Kidney (tissue), 13 donors: ENCODE measurements at regions not wholly inside any gene's neighbourhood (a gene's known extent, or its start where the extent isn't known, plus 50 kb on each side); places are given as distances from the start of the nearest gene placed in this dataset.
A peak's percentile ranks its signal among the peaks of the same experiment; 100 is the strongest.

Experiments
- DNase-seq, 5 donors: peaks; one replicate each; pipeline ENCODE4 v3.0.0-alpha.2; 2013 to 2020
- FAIRE-seq: peaks from 2 replicates; lab custom pipeline; 2012; peaks lifted over from hg19 to GRCh38; lab: Jason Lieb, UNC
- H3K27ac ChIP-seq, 2 donors: one replicate each; pipeline ENCODE4 v1.7.0; 2013; ENCODE audit warnings: low read depth in 2 of 2, low read length in 2 of 2, inconsistent platforms in 1 of 2
- H3K27me3 ChIP-seq: one replicate; pipeline ENCODE4 v1.7.1; 2013; ENCODE audit warnings: low read length, inconsistent platforms; ENCODE audit not compliant: control insufficient read depth, insufficient read depth
- H3K36me3 ChIP-seq, 3 donors: one replicate each; pipeline versions ENCODE4 v1.7.0 to v1.7.1; 2013; ENCODE audit warnings: low read length in 3 of 3, control low read depth in 1 of 3, inconsistent platforms in 1 of 3; ENCODE audit not compliant: insufficient read depth in 3 of 3, control insufficient read depth in 2 of 3
- H3K4me1 ChIP-seq, 3 donors: one replicate each; pipeline versions ENCODE4 v1.7.0 to v1.7.1; 2013; ENCODE audit warnings: low read length in 3 of 3, inconsistent platforms in 1 of 3, low read depth in 1 of 3; ENCODE audit not compliant: control insufficient read depth in 2 of 3, insufficient read depth in 2 of 3
- H3K4me3 ChIP-seq, 3 donors: one replicate each; pipeline versions ENCODE4 v1.7.0 to v1.8.1; 2013; ENCODE audit warnings: low read length in 3 of 3, control low read depth in 1 of 3, inconsistent platforms in 1 of 3
- H3K9ac ChIP-seq, 3 donors: one replicate each; pipeline versions ENCODE4 v1.7.0 to v1.7.1; 2013; ENCODE audit warnings: low read length in 3 of 3, control low read depth in 1 of 3, inconsistent platforms in 1 of 3
- H3K9me3 ChIP-seq, 3 donors: one replicate each; pipeline versions ENCODE4 v1.7.0 to v1.7.1; 2013; ENCODE audit warnings: low read length in 3 of 3, control low read depth in 1 of 3, inconsistent platforms in 1 of 3; ENCODE audit not compliant: control insufficient read depth in 2 of 3, insufficient read depth in 1 of 3
- intact Hi-C: fragments of 100-400 bp; cut with DNase I; formaldehyde crosslinking; loops from one replicate; pipeline ENCODE4 v1.11.1; 2022
- TF ChIP-seq, protein P1 (sequence below): IDR thresholded peaks from 3 replicates; pipeline ENCODE4 v1.5.1; 2012; ENCODE audit warnings: mild to moderate bottlenecking, moderate library complexity, borderline replicate concordance; ENCODE audit not compliant: insufficient read depth; ENCODE audit errors: extremely low read depth
- donor health status: control.
- donor health status: control.
- donor health status: control.
- donor health status: control.
- donor health status: control.
- donor health status: DM: yes; HTN: yes; CAD: no.
- donor health status: Normal renal cell carcinoma (clear cell type).

DNA sequence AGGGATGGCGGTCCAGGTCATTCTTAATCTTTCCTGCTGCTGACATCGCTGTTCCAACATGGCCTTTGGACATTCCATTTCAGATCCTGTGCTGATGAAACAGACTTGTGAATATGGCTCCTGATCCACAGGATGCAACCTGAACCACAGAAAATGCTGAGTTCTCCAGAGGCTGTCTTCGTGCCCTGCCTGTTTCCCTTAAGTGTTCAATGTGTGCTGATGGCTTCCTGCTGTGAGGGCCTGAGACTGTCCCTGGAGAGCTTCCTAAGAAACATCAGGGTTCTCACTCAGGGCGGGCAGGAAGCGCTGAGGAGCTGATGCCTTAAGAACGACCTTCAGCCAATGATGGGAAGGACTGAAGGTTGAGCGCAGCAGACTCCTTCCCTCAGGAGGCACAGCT lies 909.4 kb downstream of the UQCRFS1 start:
- TF ChIP-seq, protein P1, sequence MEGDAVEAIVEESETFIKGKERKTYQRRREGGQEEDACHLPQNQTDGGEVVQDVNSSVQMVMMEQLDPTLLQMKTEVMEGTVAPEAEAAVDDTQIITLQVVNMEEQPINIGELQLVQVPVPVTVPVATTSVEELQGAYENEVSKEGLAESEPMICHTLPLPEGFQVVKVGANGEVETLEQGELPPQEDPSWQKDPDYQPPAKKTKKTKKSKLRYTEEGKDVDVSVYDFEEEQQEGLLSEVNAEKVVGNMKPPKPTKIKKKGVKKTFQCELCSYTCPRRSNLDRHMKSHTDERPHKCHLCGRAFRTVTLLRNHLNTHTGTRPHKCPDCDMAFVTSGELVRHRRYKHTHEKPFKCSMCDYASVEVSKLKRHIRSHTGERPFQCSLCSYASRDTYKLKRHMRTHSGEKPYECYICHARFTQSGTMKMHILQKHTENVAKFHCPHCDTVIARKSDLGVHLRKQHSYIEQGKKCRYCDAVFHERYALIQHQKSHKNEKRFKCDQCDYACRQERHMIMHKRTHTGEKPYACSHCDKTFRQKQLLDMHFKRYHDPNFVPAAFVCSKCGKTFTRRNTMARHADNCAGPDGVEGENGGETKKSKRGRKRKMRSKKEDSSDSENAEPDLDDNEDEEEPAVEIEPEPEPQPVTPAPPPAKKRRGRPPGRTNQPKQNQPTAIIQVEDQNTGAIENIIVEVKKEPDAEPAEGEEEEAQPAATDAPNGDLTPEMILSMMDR, result no peak
- no peaks in the 10 kb centered on the region for H3K36me3 ChIP-seq
- H3K27ac ChIP-seq, result no peak overlapping the region
- no peak for FAIRE-seq
- no peaks in the 10 kb centered on the region for H3K9me3 ChIP-seq
- no peak overlapping the region for H3K4me3 ChIP-seq
- H3K9ac ChIP-seq, result no peak overlapping the region
- no peaks in the 10 kb centered on the region for H3K27me3 ChIP-seq
- no peak for DNase-seq
- no peaks in the 10 kb centered on the region for H3K4me1 ChIP-seq
- intact Hi-C loops, result no loop called here

DNA sequence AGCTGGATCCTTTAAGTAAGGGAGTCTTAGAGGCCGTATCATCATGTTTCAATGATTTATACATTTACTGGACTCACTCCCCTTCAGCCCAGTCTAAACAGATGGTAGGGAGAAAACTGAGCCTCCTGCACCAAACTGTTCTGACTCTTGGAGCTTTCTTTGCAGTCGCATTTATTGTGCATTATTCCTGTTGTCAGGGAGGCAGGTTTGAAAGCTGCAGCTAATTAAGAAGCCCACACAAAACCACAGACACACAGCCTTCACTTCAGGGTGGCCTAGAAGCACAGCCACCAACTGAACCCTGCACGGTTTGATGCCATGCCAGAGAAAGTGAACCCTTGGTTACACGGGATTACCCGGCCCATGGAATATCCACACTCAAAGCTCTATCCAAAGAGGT lies 911.0 kb downstream of the UQCRFS1 start:
- intact Hi-C loops, result no loop called here
- no peaks in the 10 kb centered on the region for H3K9me3 ChIP-seq
- H3K27me3 ChIP-seq, result no peaks in the 10 kb centered on the region
- no peak overlapping the region for H3K9ac ChIP-seq
- no peak overlapping the region for H3K4me3 ChIP-seq
- H3K4me1 ChIP-seq, result no peaks in the 10 kb centered on the region
- no peaks in the 10 kb centered on the region for H3K36me3 ChIP-seq
- H3K27ac ChIP-seq, result no peak overlapping the region
- FAIRE-seq, result no peak
- TF ChIP-seq, protein P1, result no peak
- peak in 1 of 5 donors; percentile 54 for DNase-seq

DNA sequence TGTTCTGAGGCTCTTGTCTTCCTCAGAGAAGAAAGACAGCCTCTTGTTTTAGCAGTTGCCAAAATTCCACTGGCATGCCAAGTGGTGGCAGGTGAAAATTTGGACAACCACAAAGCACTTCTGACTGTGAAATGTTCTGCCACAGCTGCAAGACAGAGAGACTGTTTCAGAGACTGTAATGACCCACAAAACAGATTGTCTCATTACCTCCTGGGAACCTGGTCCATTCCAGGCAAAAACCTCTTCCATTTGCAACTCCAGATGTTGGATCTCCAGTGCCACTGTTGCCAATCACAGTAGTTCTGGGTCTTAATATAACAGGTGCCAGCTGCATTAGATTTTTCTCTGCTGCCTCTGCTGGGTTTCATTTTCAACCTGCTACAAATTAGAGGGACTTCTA lies 911.5 kb downstream of the UQCRFS1 start:
- H3K4me1 ChIP-seq, result no peaks in the 10 kb centered on the region
- H3K27ac ChIP-seq, result no peak overlapping the region
- DNase-seq, result no peak
- no peaks in the 10 kb centered on the region for H3K36me3 ChIP-seq
- no peak overlapping the region for H3K9ac ChIP-seq
- TF ChIP-seq, protein P1, result no peak
- H3K4me3 ChIP-seq, result no peak overlapping the region
- H3K27me3 ChIP-seq, result no peaks in the 10 kb centered on the region
- intact Hi-C loops, result no loop called here
- no peak for FAIRE-seq
- H3K9me3 ChIP-seq, result no peaks in the 10 kb centered on the region

DNA sequence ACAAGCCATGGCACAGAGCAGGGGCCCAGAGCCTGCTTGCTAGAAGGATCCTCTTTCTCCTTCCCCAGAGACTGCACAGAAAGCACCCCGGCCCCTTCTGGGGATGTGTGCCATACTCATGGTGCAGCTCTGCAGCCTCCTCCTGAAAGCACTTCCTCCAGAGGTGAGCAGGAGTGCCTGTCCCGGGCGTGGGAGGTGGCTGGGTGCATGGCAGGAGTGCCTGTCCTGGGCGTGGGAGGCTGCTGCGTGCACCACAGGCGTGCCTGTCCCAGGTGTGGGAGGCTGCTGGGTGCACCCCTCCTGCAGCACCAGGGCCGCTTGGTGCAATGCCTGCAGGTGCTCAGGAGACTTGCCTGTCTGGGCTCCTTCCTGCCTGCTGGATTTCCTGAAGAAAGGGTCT lies 913.3 kb downstream of the UQCRFS1 start:
- Histone ChIP-seq H3K36me3 (no peaks in the 10 kb centered on the region), H3K27ac (no peak overlapping the region), H3K4me1 (no peaks in the 10 kb centered on the region), H3K9me3 (no peaks in the 10 kb centered on the region), H3K4me3 (no peak overlapping the region), H3K9ac (no peak overlapping the region), H3K27me3 (no peaks in the 10 kb centered on the region)
- DNase-seq (no peak), FAIRE-seq (no peak)
- TF ChIP-seq, protein P1, result no peak
- intact Hi-C loops, result no loop called here
